Caco-2 (cell line): ENCODE measurements at regions not wholly inside any gene's neighbourhood (a gene's known extent, or its start where the extent isn't known, plus 50 kb on each side); places are given as distances from the start of the nearest gene placed in this dataset.
A peak's percentile ranks its signal among the peaks of the same experiment; 100 is the strongest.
"Not testable (repeated sequence)": the region's sequence is repeated elsewhere in the genome, so short reads cannot be mapped to it uniquely, and the experiment has no call there.

ENCODE experiments used
- BruUV-seq: library from RNA; stranded (reverse); fragments of 400-500 nt; replicated peaks from 2 replicates; lab custom pipeline; 2021; lab: Mats Ljungman, UMichigan
- CTCF ChIA-PET: fragments of 300-600 bp; sonication (Branson Sonifier 250); formaldehyde crosslinking; loops from one replicate; lab custom pipeline; 2022; ENCODE audit warnings: antibody characterized with exemption; lab: Charles Lee
- POLR2A ChIA-PET: fragments of 300-600 bp; sonication (Branson Sonifier 250); formaldehyde crosslinking; loops from one replicate; lab custom pipeline; 2022; ENCODE audit warnings: antibody characterized with exemption; lab: Charles Lee
- DNase-seq, 2 experiments: peaks; one replicate each; pipeline versions ENCODE4 v3.0.0 to v3.0.0-alpha.2; 2020 to 2022
- H3K27me3 ChIP-seq: replicated peaks from 2 replicates; pipeline ENCODE4 v1.6.0; 2011; ENCODE audit warnings: low read length; ENCODE audit not compliant: control insufficient read depth, insufficient read depth
- H3K36me3 ChIP-seq: 2 replicates; pipeline ENCODE4 v1.5.1; 2011; ENCODE audit warnings: low read length; ENCODE audit not compliant: control insufficient read depth, insufficient read depth
- H3K4me1 ChIP-seq: fragments of 250-450 bp; sonication (Bioruptor Pico); 2 replicates; pipeline ENCODE4 v1.5.1; 2020; ENCODE audit warnings: mild to moderate bottlenecking
- H3K4me3 ChIP-seq: 2 replicates; pipeline ENCODE4 v1.5.1; 2011; ENCODE audit warnings: low read depth, mild to moderate bottlenecking, control low read depth, low read length
- H3K9me3 ChIP-seq: fragments of 250-450 bp; sonication (Bioruptor Pico); 2 replicates; pipeline ENCODE4 v1.5.1; 2020; ENCODE audit warnings: mild to moderate bottlenecking, moderate library complexity
- H3K27ac Mint-ChIP-seq: one replicate; pipeline ENCODE4 v1.8.0; 2022; ENCODE audit warnings: mixed read lengths; ENCODE audit not compliant: unreplicated experiment
- H3K27me3 Mint-ChIP-seq: one replicate; pipeline ENCODE4 v1.8.0; 2022; ENCODE audit warnings: mixed read lengths; ENCODE audit not compliant: insufficient read depth, unreplicated experiment
- H3K36me3 Mint-ChIP-seq: one replicate; pipeline ENCODE4 v1.8.0; 2022; ENCODE audit warnings: mild to moderate bottlenecking, mixed read lengths; ENCODE audit not compliant: insufficient read depth, unreplicated experiment
- H3K4me1 Mint-ChIP-seq: one replicate; pipeline ENCODE4 v1.8.0; 2022; ENCODE audit warnings: low read depth, mixed read lengths; ENCODE audit not compliant: unreplicated experiment
- H3K4me3 Mint-ChIP-seq: one replicate; pipeline ENCODE4 v1.8.0; 2022; ENCODE audit warnings: mild to moderate bottlenecking, moderate library complexity, mixed read lengths; ENCODE audit not compliant: unreplicated experiment
- H3K9me3 Mint-ChIP-seq: one replicate; pipeline ENCODE4 v1.8.0; 2022; ENCODE audit warnings: mixed read lengths; ENCODE audit not compliant: unreplicated experiment
- intact Hi-C: fragments of 100-400 bp; cut with micrococcal nuclease; formaldehyde crosslinking; loops from one replicate; pipeline ENCODE4 v1.10.0; 2022; ENCODE audit not compliant: unreplicated experiment
- TF ChIP-seq, protein P1 (sequence below), 2 experiments: fragments of 200-600 bp in 1 of 2; IDR thresholded peaks; 1 replicate in 1 of 2; 2 replicates in 1 of 2; pipeline versions ENCODE4 v1.5.1 to v1.8.0; 2011 to 2022; ENCODE audit warnings: antibody characterized with exemption in 1 of 2, control low read depth in 1 of 2, inconsistent platforms in 1 of 2, low read depth in 1 of 2, low read length in 1 of 2, mild to moderate bottlenecking in 1 of 2, moderate library complexity in 1 of 2; ENCODE audit not compliant: insufficient read depth in 1 of 2, severe bottlenecking in 1 of 2, unreplicated experiment in 1 of 2

DNA sequence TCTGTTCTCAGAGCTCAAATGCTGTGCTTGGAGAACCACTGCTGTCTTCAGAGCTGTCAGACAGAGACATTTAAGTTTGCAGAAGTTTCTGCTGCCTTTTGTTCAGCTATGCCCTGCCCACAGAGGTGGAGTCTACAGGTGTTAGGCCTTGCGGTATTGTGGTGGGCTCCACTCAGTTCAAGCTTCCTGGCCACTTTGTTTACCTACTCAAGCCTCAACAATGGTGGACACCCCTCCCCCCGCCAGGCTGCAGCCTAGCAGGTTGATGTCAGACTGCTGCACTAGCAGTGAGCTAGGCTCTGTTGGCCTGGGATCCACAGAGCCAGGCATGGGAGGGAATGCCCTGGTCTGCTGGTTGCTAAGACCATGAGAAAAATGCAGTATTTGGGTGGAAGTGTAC is 323.8 kb downstream of the BCAT1 start:
- peaks cover 6% of the 10 kb centered on the region; the same call in 1 of the 2 replicates for H3K9me3 ChIP-seq
- intact Hi-C loops = no loop called here
- no peak overlapping the region for H3K4me3 ChIP-seq
- no peaks in the 10 kb centered on the region for H3K36me3 ChIP-seq
- Mint-ChIP-seq H3K27me3 (no peaks in the 10 kb centered on the region), H3K4me1 (peaks cover 19% of the 10 kb centered on the region), H3K9me3 (peaks cover 55% of the 10 kb centered on the region), H3K36me3 (no peaks in the 10 kb centered on the region), H3K4me3 (no peak overlapping the region), H3K27ac (no peak overlapping the region)
- no TSS peak for BruUV-seq
- POLR2A ChIA-PET = no interaction called here
- CTCF ChIA-PET = no interaction called here
- TF ChIP-seq, protein P1, sequence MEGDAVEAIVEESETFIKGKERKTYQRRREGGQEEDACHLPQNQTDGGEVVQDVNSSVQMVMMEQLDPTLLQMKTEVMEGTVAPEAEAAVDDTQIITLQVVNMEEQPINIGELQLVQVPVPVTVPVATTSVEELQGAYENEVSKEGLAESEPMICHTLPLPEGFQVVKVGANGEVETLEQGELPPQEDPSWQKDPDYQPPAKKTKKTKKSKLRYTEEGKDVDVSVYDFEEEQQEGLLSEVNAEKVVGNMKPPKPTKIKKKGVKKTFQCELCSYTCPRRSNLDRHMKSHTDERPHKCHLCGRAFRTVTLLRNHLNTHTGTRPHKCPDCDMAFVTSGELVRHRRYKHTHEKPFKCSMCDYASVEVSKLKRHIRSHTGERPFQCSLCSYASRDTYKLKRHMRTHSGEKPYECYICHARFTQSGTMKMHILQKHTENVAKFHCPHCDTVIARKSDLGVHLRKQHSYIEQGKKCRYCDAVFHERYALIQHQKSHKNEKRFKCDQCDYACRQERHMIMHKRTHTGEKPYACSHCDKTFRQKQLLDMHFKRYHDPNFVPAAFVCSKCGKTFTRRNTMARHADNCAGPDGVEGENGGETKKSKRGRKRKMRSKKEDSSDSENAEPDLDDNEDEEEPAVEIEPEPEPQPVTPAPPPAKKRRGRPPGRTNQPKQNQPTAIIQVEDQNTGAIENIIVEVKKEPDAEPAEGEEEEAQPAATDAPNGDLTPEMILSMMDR (IDR thresholded peaks at IDR 0.05; ENCODE audit: insufficient read depth in 1 of 2, low read depth in 1 of 2, low read length in 1 of 2, severe bottlenecking in 1 of 2, unreplicated experiment in 1 of 2) = no peak
- no peak for DNase-seq
- no peaks in the 10 kb centered on the region for H3K27me3 ChIP-seq
- peaks cover 7% of the 10 kb centered on the region for H3K4me1 ChIP-seq

DNA sequence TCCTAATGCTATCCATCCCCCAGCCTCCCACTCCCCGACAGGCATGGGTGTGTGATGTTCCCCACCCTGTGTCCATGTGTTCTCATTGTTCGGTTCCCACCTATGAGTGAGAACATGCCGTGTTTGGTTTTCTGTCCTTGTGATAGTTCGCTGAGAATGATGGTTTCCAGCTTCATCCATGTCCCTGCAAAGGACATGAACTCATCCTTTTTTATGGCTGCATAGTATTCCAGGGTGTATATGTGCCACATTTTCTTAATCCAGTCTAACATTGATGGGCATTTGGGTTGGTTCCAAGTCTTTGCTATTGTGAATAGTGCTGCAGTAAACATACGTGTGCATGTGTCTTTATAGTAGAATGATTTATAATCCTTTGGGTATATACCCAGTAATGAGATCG is 328.9 kb downstream of the BCAT1 start:
- H3K36me3 ChIP-seq, H3K27me3 Mint-ChIP-seq, H3K4me3 ChIP-seq, H3K27me3 ChIP-seq, H3K9me3 ChIP-seq, POLR2A ChIA-PET, H3K4me3 Mint-ChIP-seq, H3K36me3 Mint-ChIP-seq, H3K27ac Mint-ChIP-seq, DNase-seq, BruUV-seq, CTCF ChIA-PET: not testable (repeated sequence)
- Mint-ChIP-seq H3K4me1 (peaks cover 33% of the 10 kb centered on the region), H3K9me3 (peaks cover 35% of the 10 kb centered on the region)
- intact Hi-C loops = loop anchor here (5.0 kb wide), 2 partner anchors 77 to 157 kb away; no protein-coding TSS in a partner anchor
- H3K4me1 ChIP-seq = peaks cover 30% of the 10 kb centered on the region

DNA sequence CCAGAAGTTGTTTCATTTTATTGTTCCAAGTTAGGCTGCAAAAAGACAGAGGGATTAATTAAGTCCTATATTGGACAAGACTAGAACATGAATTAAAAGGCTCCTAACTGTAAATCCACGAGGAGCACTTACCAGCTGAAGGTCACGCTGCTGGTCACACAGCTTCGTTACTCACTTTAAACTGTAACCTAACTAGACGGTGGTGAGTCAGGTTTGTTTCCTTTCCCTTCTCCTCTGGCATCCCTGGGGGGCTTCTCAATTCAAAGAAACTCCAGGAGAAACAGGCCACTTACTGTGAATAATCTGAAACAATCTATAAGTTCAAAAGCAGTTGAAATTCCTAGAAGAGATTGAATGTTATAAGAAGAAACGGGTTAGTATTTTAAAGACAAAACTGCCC is 331.4 kb downstream of the BCAT1 start:
- peaks cover 31% of the 10 kb centered on the region for H3K4me1 Mint-ChIP-seq
- Histone ChIP-seq H3K36me3 (no peaks in the 10 kb centered on the region), H3K4me1 (peaks cover 27% of the 10 kb centered on the region), H3K9me3 (peaks cover 8% of the 10 kb centered on the region; the same call in 1 of the 2 replicates), H3K27me3 (no peaks in the 10 kb centered on the region), H3K4me3 (no peak overlapping the region)
- peak overlapping the region; percentile 87 for H3K27ac Mint-ChIP-seq
- no TSS peak for BruUV-seq
- no peaks in the 10 kb centered on the region for H3K27me3 Mint-ChIP-seq
- H3K36me3 Mint-ChIP-seq = no peaks in the 10 kb centered on the region
- DNase-seq = no peak
- POLR2A ChIA-PET = no interaction called here
- TF ChIP-seq, protein P1 (IDR thresholded peaks at IDR 0.05; ENCODE audit: insufficient read depth in 1 of 2, low read depth in 1 of 2, low read length in 1 of 2, severe bottlenecking in 1 of 2, unreplicated experiment in 1 of 2) = no peak
- intact Hi-C loops = loop anchor here (2.0 to 5.0 kb wide), 3 partner anchors 55 to 160 kb away; no protein-coding TSS in a partner anchor
- CTCF ChIA-PET = no interaction called here
- H3K4me3 Mint-ChIP-seq = peak overlapping the region; percentile 65
- peaks cover 31% of the 10 kb centered on the region for H3K9me3 Mint-ChIP-seq
